ENCODE measurements at regions not wholly inside any gene's neighbourhood (a gene's known extent, or its start where the extent isn't known, plus 50 kb on each side); places are given as distances from the start of the nearest gene placed in this dataset.

GRCh38 chr4:138751309-138751708 lies 264.3 kb upstream of the NOCT start:
- DNase-seq (ENCODE audit: low read depth), result no peak

GRCh38 chr4:138749303-138749702 lies 266.3 kb upstream of the NOCT start:
- DNase-seq (ENCODE audit: low read depth), result no peak

GRCh38 chr4:138741766-138742377 lies 273.7 kb upstream of the NOCT start:
- DNase-seq (ENCODE audit: low read depth), result no peak

- no peak for DNase-seq (ENCODE audit: low read depth)
Measured at GRCh38 chr4:138740816-138741745, 274.5 kb upstream of the NOCT start.

- DNase-seq (ENCODE audit: low read depth), result peak; percentile 2
Measured at GRCh38 chr4:138736362-138736761, 279.2 kb upstream of the NOCT start.

- DNase-seq (ENCODE audit: low read depth), result no peak
Measured at GRCh38 chr4:138734746-138735145, 280.8 kb upstream of the NOCT start.

GRCh38 chr4:138728566-138728965 lies 287.0 kb upstream of the NOCT start:
- DNase-seq (ENCODE audit: low read depth), result no peak

GRCh38 chr4:138727731-138728130 lies 287.9 kb upstream of the NOCT start:
- no peak for DNase-seq (ENCODE audit: low read depth)

- no peak for DNase-seq (ENCODE audit: low read depth)
Measured at GRCh38 chr4:138724530-138724929, 291.1 kb upstream of the NOCT start.

GRCh38 chr4:138716559-138717335 lies 298.8 kb upstream of the NOCT start:
- DNase-seq (ENCODE audit: low read depth), result no peak

GRCh38 chr4:138710297-138710696 lies 305.3 kb upstream of the NOCT start:
- no peak for DNase-seq (ENCODE audit: low read depth)

GRCh38 chr4:138709859-138710258 lies 305.7 kb upstream of the NOCT start:
- no peak for DNase-seq (ENCODE audit: low read depth)

- no peak for DNase-seq (ENCODE audit: low read depth)
Measured at GRCh38 chr4:138707746-138708677, 307.6 kb upstream of the NOCT start.

GRCh38 chr4:138706201-138706600 lies 309.4 kb upstream of the NOCT start:
- DNase-seq (ENCODE audit: low read depth), result no peak

GRCh38 chr4:138702190-138702824 lies 313.3 kb upstream of the NOCT start:
- DNase-seq (ENCODE audit: low read depth), result no peak

GRCh38 chr4:138698641-138699040 lies 316.9 kb upstream of the NOCT start:
- DNase-seq (ENCODE audit: low read depth), result no peak

- no peak for DNase-seq (ENCODE audit: low read depth)
Measured at GRCh38 chr4:138697851-138698250, 317.7 kb upstream of the NOCT start.

- DNase-seq (ENCODE audit: low read depth), result peak; percentile 4
Measured at GRCh38 chr4:138696771-138697170, 318.8 kb upstream of the NOCT start.

- no peak for DNase-seq (ENCODE audit: low read depth)
Measured at GRCh38 chr4:138696058-138696457, 319.5 kb upstream of the NOCT start.

- DNase-seq (ENCODE audit: low read depth), result no peak
Measured at GRCh38 chr4:138693526-138693925, 322.1 kb upstream of the NOCT start.

GRCh38 chr4:138692411-138692810 lies 323.2 kb upstream of the NOCT start:
- DNase-seq (ENCODE audit: low read depth), result no peak
